Gastrocnemius medialis (tissue), 4 donors: ENCODE measurements at regions not wholly inside any gene's neighbourhood (a gene's known extent, or its start where the extent isn't known, plus 50 kb on each side); places are given as distances from the start of the nearest gene placed in this dataset.

Experiments
- POLR2A ChIP-seq, 2 donors: fragments of 450-650 bp; IDR thresholded peaks; one replicate each; pipeline ENCODE4 v1.6.1; 2017; ENCODE audit warnings: antibody characterized with exemption in 2 of 2, mild to moderate bottlenecking in 2 of 2, moderate library complexity in 2 of 2
- TF ChIP-seq, protein P1 (sequence below), 5 experiments: fragments of 450-650 bp in 3 of 5; fragments of 200-600 bp in 2 of 5; sonication (generic) in 2 of 5; IDR thresholded peaks in 4 of 5; conservative IDR thresholded peaks in 1 of 5; 1 replicate in 4 of 5; 2 replicates in 1 of 5; pipeline ENCODE4 v1.5.1; 2016 to 2019; ENCODE audit warnings: antibody characterized with exemption in 5 of 5, mild to moderate bottlenecking in 3 of 5, moderate library complexity in 3 of 5

DNA sequence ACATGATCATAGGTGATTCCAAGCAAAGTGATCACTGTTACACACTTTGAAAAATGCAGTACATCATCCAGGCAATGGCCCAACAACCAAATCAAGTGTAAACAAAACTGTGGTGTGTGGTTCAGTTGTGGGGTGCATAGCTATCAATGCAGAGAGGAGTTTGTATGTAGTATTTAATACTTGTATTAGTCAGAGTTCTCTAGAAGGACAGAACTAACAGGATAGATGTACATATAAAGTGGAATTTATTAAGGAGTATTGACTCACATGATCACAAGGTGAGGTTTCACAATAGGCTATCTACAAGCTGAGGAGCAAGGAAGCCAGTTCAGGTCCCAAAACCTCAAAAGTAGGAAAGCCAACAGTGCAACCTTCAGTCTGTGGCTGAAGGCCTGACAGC lies 249.3 kb upstream of the HTR2A start:
- TF ChIP-seq, protein P1, sequence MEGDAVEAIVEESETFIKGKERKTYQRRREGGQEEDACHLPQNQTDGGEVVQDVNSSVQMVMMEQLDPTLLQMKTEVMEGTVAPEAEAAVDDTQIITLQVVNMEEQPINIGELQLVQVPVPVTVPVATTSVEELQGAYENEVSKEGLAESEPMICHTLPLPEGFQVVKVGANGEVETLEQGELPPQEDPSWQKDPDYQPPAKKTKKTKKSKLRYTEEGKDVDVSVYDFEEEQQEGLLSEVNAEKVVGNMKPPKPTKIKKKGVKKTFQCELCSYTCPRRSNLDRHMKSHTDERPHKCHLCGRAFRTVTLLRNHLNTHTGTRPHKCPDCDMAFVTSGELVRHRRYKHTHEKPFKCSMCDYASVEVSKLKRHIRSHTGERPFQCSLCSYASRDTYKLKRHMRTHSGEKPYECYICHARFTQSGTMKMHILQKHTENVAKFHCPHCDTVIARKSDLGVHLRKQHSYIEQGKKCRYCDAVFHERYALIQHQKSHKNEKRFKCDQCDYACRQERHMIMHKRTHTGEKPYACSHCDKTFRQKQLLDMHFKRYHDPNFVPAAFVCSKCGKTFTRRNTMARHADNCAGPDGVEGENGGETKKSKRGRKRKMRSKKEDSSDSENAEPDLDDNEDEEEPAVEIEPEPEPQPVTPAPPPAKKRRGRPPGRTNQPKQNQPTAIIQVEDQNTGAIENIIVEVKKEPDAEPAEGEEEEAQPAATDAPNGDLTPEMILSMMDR (IDR thresholded peaks at IDR 0.05 in 4 of 5, conservative IDR thresholded peaks at IDR 0.05 in 1 of 5), result no peak
- TF ChIP-seq POLR2A (IDR thresholded peaks at IDR 0.05), result no peak
